H1 (cell line): ENCODE measurements at regions not wholly inside any gene's neighbourhood (a gene's known extent, or its start where the extent isn't known, plus 50 kb on each side); places are given as distances from the start of the nearest gene placed in this dataset.

Source experiments
- CTCF ChIA-PET: fragments of 300-600 bp; sonication (Branson Sonifier 250); formaldehyde crosslinking; loops from one replicate; lab custom pipeline; 2021; ENCODE audit not compliant: partially characterized antibody; lab: Charles Lee
- POLR2A ChIA-PET: fragments of 300-600 bp; sonication (Branson Sonifier 250); formaldehyde crosslinking; loops from one replicate; lab custom pipeline; 2021; ENCODE audit warnings: inconsistent platforms; ENCODE audit not compliant: partially characterized antibody; lab: Charles Lee
- DNase-seq, 2 experiments: peaks; one replicate each; pipeline versions ENCODE4 v3.0.0 to v3.0.0-alpha.2; 2010 to 2022; ENCODE audit warnings: low spot score in 2 of 2, low read depth in 1 of 2, mixed read lengths in 1 of 2
- FAIRE-seq: peaks from 2 replicates; lab custom pipeline; 2011; peaks lifted over from hg19 to GRCh38; lab: Jason Lieb, UNC
- H2AFZ ChIP-seq: 2 replicates; pipeline ENCODE4 v1.8.1; 2012; ENCODE audit warnings: low read length, inconsistent platforms
- H2AK5ac ChIP-seq: 2 replicates; pipeline ENCODE4 v1.6.1; 2013; ENCODE audit warnings: low read depth, low read length
- H2BK120ac ChIP-seq: replicated peaks from 2 replicates; pipeline ENCODE3; 2013; ENCODE audit warnings: low read depth, low read length, inconsistent platforms
- H2BK12ac ChIP-seq: 2 replicates; pipeline ENCODE4 v1.6.1; 2013; ENCODE audit warnings: low read depth, low read length
- H2BK15ac ChIP-seq: 2 replicates; pipeline ENCODE4 v1.6.1; 2013; ENCODE audit warnings: low read length
- H2BK20ac ChIP-seq: 2 replicates; pipeline ENCODE4 v1.6.1; 2013; ENCODE audit warnings: low read length
- H2BK5ac ChIP-seq: 2 replicates; pipeline ENCODE4 v1.6.1; 2013; ENCODE audit warnings: low read depth, low read length
- H3K14ac ChIP-seq: 2 replicates; pipeline ENCODE4 v1.6.1; 2013; ENCODE audit warnings: inconsistent platforms; ENCODE audit not compliant: insufficient read length
- H3K18ac ChIP-seq: 2 replicates; pipeline ENCODE4 v1.6.1; 2013; ENCODE audit warnings: low read length; ENCODE audit errors: extremely low read depth
- H3K23ac ChIP-seq: 2 replicates; pipeline ENCODE4 v1.6.1; 2013; ENCODE audit warnings: inconsistent platforms; ENCODE audit not compliant: insufficient read length
- H3K23me2 ChIP-seq: 2 replicates; pipeline ENCODE4 v1.6.1; 2013; ENCODE audit warnings: low read depth, low read length
- H3K27ac ChIP-seq: 2 replicates; pipeline ENCODE4 v1.6.1; 2011; ENCODE audit warnings: low read depth, low read length, inconsistent platforms
- H3K27me3 ChIP-seq, 4 experiments: replicated peaks in 1 of 4; 1 replicate in 1 of 4; 2 replicates in 3 of 4; pipeline versions ENCODE4 v1.6.1 to v1.8.1; 2011 to 2013; ENCODE audit warnings: low read length in 3 of 4, mild to moderate bottlenecking in 3 of 4, inconsistent platforms in 2 of 4, mixed read lengths in 2 of 4, moderate library complexity in 1 of 4; ENCODE audit not compliant: control insufficient read depth in 3 of 4, insufficient read depth in 3 of 4; ENCODE audit errors: extremely low read depth in 1 of 4
- H3K36me3 ChIP-seq, 4 experiments: 2 replicates each; pipeline versions ENCODE4 v1.6.1 to v1.8.1; 2011 to 2013; ENCODE audit warnings: mild to moderate bottlenecking in 4 of 4, low read length in 3 of 4, moderate library complexity in 2 of 4, control low read depth in 1 of 4, inconsistent platforms in 1 of 4; ENCODE audit not compliant: insufficient read depth in 4 of 4, control insufficient read depth in 2 of 4
- H3K4ac ChIP-seq: replicated peaks from 2 replicates; pipeline ENCODE3; 2013; ENCODE audit warnings: low read length, low read depth, mixed read lengths, inconsistent platforms; ENCODE audit not compliant: insufficient read length
- H3K4me1 ChIP-seq, 4 experiments: replicated peaks in 1 of 4; 1 replicate in 1 of 4; 2 replicates in 3 of 4; pipeline versions ENCODE4 v1.6.1 to v1.8.1; 2011 to 2013; ENCODE audit warnings: low read length in 3 of 4, inconsistent platforms in 2 of 4, mixed read lengths in 1 of 4; ENCODE audit not compliant: insufficient read depth in 4 of 4, control insufficient read depth in 3 of 4
- H3K4me2 ChIP-seq, 2 experiments: 2 replicates each; pipeline versions ENCODE4 v1.6.1 to v1.8.1; 2011 to 2013; ENCODE audit warnings: low read depth in 2 of 2, low read length in 2 of 2, control low read depth in 1 of 2, inconsistent platforms in 1 of 2, mild to moderate bottlenecking in 1 of 2; ENCODE audit not compliant: insufficient read depth in 1 of 2
- H3K4me3 ChIP-seq, 4 experiments: fragments of 200-600, 300-600 bp in 1 of 4; sonication (generic), shearing (Covaris generic), sonication (Bioruptor Twin) in 1 of 4; 2 replicates each; pipeline versions ENCODE4 v1.5.1 to v1.8.1; 2011 to 2016; ENCODE audit warnings: low read length in 4 of 4, low read depth in 3 of 4, control low read depth in 2 of 4, inconsistent platforms in 2 of 4, mild to moderate bottlenecking in 2 of 4, mixed read lengths in 1 of 4, moderate library complexity in 1 of 4; ENCODE audit not compliant: insufficient read depth in 2 of 4; ENCODE audit errors: extremely low read depth in 1 of 4
- H3K56ac ChIP-seq: replicated peaks from 2 replicates; pipeline ENCODE3; 2013; ENCODE audit warnings: low read depth, mild to moderate bottlenecking, mixed read lengths, low read length, inconsistent platforms; ENCODE audit not compliant: insufficient read length
- H3K79me1 ChIP-seq: 2 replicates; pipeline ENCODE4 v1.6.1; 2013; ENCODE audit warnings: low read depth, low read length, control low read depth
- H3K79me2 ChIP-seq, 2 experiments: 2 replicates each; pipeline versions ENCODE4 v1.6.1 to v1.8.1; 2012 to 2013; ENCODE audit warnings: low read length in 2 of 2, mild to moderate bottlenecking in 2 of 2, inconsistent platforms in 1 of 2; ENCODE audit not compliant: insufficient read depth in 2 of 2, control insufficient read depth in 1 of 2
- H3K9ac ChIP-seq, 4 experiments: replicated peaks in 1 of 4; 1 replicate in 1 of 4; 2 replicates in 3 of 4; pipeline versions ENCODE4 v1.6.1 to v1.8.1; 2011 to 2013; ENCODE audit warnings: low read depth in 3 of 4, low read length in 3 of 4, control low read depth in 2 of 4, mild to moderate bottlenecking in 2 of 4, moderate library complexity in 2 of 4, inconsistent platforms in 1 of 4; ENCODE audit errors: extremely low read depth in 1 of 4
- H3K9me3 ChIP-seq, 2 experiments: 2 replicates each; pipeline versions ENCODE4 v1.6.1 to v1.8.1; 2012 to 2013; ENCODE audit warnings: mild to moderate bottlenecking in 2 of 2, moderate library complexity in 2 of 2, control low read depth in 1 of 2, inconsistent platforms in 1 of 2, low read depth in 1 of 2, low read length in 1 of 2, mixed read lengths in 1 of 2; ENCODE audit not compliant: insufficient read depth in 2 of 2
- H4K20me1 ChIP-seq, 2 experiments: replicated peaks in 1 of 2; 2 replicates each; pipeline versions ENCODE3 to v1.8.1; 2011 to 2013; ENCODE audit warnings: inconsistent platforms in 2 of 2, low read length in 2 of 2, mild to moderate bottlenecking in 1 of 2; ENCODE audit not compliant: insufficient read depth in 2 of 2, control insufficient read depth in 1 of 2
- H4K5ac ChIP-seq: 2 replicates; pipeline ENCODE4 v1.6.1; 2013; ENCODE audit warnings: low read length, low read depth, mixed read lengths, inconsistent platforms; ENCODE audit not compliant: insufficient read length
- H4K8ac ChIP-seq: 2 replicates; pipeline ENCODE4 v1.8.0; 2013; ENCODE audit warnings: mild to moderate bottlenecking, moderate library complexity, low read length, inconsistent platforms; ENCODE audit not compliant: insufficient read depth; ENCODE audit errors: extremely low read depth
- H4K91ac ChIP-seq: replicated peaks from 2 replicates; pipeline ENCODE3; 2013; ENCODE audit warnings: low read length, mixed read lengths, inconsistent platforms; ENCODE audit not compliant: insufficient read length
- ATF3 ChIP-seq: IDR thresholded peaks from 2 replicates; pipeline ENCODE4 v1.6.1; 2011; ENCODE audit warnings: low read depth, mild to moderate bottlenecking, low read length; ENCODE audit not compliant: insufficient read depth
- BCL11A ChIP-seq, 2 experiments: IDR thresholded peaks; one replicate each; pipeline ENCODE4 v1.6.1; 2011; ENCODE audit warnings: low read depth in 2 of 2, low read length in 2 of 2, mild to moderate bottlenecking in 2 of 2
- CBX5 ChIP-seq: fragments of 300-800, 300-1000 bp; sonication (generic); IDR thresholded peaks from 2 replicates; pipeline ENCODE4 v1.7.1; 2016; ENCODE audit warnings: antibody characterized with exemption, low read length, low read depth
- CHD2 ChIP-seq: IDR thresholded peaks from 2 replicates; pipeline ENCODE4 v1.6.1; 2012; ENCODE audit warnings: low read length, improper control_type of control experiment
- EGR1 ChIP-seq: IDR thresholded peaks from 2 replicates; pipeline ENCODE4 v1.6.1; 2011; ENCODE audit warnings: low read depth, low read length, borderline replicate concordance
- EZH2 ChIP-seq: fragments of 200-600 bp; sonication (generic); IDR thresholded peaks from 2 replicates; pipeline ENCODE4 v1.7.1; 2012; ENCODE audit warnings: low read depth, mild to moderate bottlenecking, moderate library complexity, low read length, inconsistent platforms; ENCODE audit not compliant: severe bottlenecking
- FOSL1 ChIP-seq: IDR thresholded peaks from 2 replicates; pipeline ENCODE4 v1.6.1; 2011; ENCODE audit warnings: mild to moderate bottlenecking, low read depth, low read length, moderate library complexity; ENCODE audit not compliant: insufficient read depth
- PHF8 ChIP-seq: fragments of 200-600 bp; sonication (generic); conservative IDR thresholded peaks from 2 replicates; pipeline ENCODE4 v1.7.1; 2012; ENCODE audit warnings: low read depth, mild to moderate bottlenecking, inconsistent platforms, low read length, moderate library complexity
- POU5F1 ChIP-seq: IDR thresholded peaks from 2 replicates; pipeline ENCODE4 v1.6.1; 2011; ENCODE audit warnings: low read depth, mild to moderate bottlenecking, low read length, moderate library complexity
- RFX5 ChIP-seq: IDR thresholded peaks from 2 replicates; pipeline ENCODE4 v1.6.1; 2011; ENCODE audit warnings: low read depth, low read length, improper control_type of control experiment, borderline replicate concordance
- SAP30 ChIP-seq: fragments of 300-600 bp; sonication (generic); IDR thresholded peaks from 2 replicates; pipeline ENCODE4 v1.7.1; 2012; ENCODE audit warnings: low read length, moderate library complexity, mild to moderate bottlenecking, inconsistent platforms; ENCODE audit not compliant: insufficient read depth, insufficient replicate concordance
- SIRT6 ChIP-seq: IDR thresholded peaks from one replicate; pipeline ENCODE4 v1.7.1; 2012; ENCODE audit warnings: low read length, inconsistent platforms
- SUZ12 ChIP-seq: fragments of 200-600 bp; sonication (generic); IDR thresholded peaks from 2 replicates; pipeline ENCODE4 v1.6.1; 2012; ENCODE audit warnings: mild to moderate bottlenecking, inconsistent platforms, low read length, moderate library complexity, mixed read lengths
- TAF7 ChIP-seq: optimal IDR thresholded peaks from 2 replicates; pipeline ENCODE3; 2011; ENCODE audit warnings: low read depth, mild to moderate bottlenecking, inconsistent platforms, low read length, moderate library complexity, borderline replicate concordance
- YY1 ChIP-seq: IDR thresholded peaks from 2 replicates; pipeline ENCODE4 v1.6.1; 2011; ENCODE audit warnings: low read depth, mild to moderate bottlenecking, low read length
- WGBS, 2 experiments: shearing (Covaris generic) in 1 of 2; methylation state at CpG; one replicate each; pipeline versions ENCODE4 v1.1.6 to v1.1.7; 2013 to 2015; ENCODE audit warnings: low lambda C conversion rate in 2 of 2, mixed read lengths in 2 of 2, inconsistent platforms in 1 of 2, low coverage in 1 of 2, missing lambda C conversion rate in 1 of 2; ENCODE audit not compliant: insufficient replicate concordance in 2 of 2, insufficient coverage in 1 of 2, insufficient read length in 1 of 2; ENCODE audit errors: extremely low coverage in 1 of 2, missing lambda C conversion rate in 1 of 2; 5-methylcytosine and 5-hydroxymethylcytosine counted together

- Histone ChIP-seq H3K27ac (no peak overlapping the region), H3K23ac (no peak overlapping the region), H3K4me1 (no peaks in the 10 kb centered on the region), H3K23me2 (no peaks in the 10 kb centered on the region), H3K4me2 (no peak overlapping the region), H3K79me2 (no peaks in the 10 kb centered on the region), H2BK120ac (no peak overlapping the region), H3K79me1 (no peaks in the 10 kb centered on the region), H2AFZ (no peak overlapping the region), H2AK5ac (no peak overlapping the region), H3K9ac (no peak overlapping the region), H2BK5ac (no peak overlapping the region), H2BK12ac (no peak overlapping the region), H4K8ac (no peak overlapping the region), H4K20me1 (no peaks in the 10 kb centered on the region), H4K91ac (no peak overlapping the region), H3K36me3 (no peaks in the 10 kb centered on the region), H3K14ac (no peak overlapping the region), H2BK20ac (no peak overlapping the region), H3K9me3 (no peaks in the 10 kb centered on the region), H3K27me3 (no peaks in the 10 kb centered on the region), H2BK15ac (no peak overlapping the region), H3K18ac (no peak overlapping the region), H4K5ac (no peak overlapping the region), H3K4ac (no peak overlapping the region), H3K56ac (no peak overlapping the region), H3K4me3 (no peak overlapping the region)
- CTCF ChIA-PET = no interaction called here
- DNase-seq (no peak), FAIRE-seq (no peak)
- WGBS, 2 experiments = 82% methylated on average over 1 of the region's 1 CpG; no CpG with 5 or more reads in 1 of the 2 experiments
- POLR2A ChIA-PET = no interaction called here
- no peak for TF ChIP-seq PHF8
- TF ChIP-seq CHD2 = no peak
- TF ChIP-seq YY1 = no peak
- TF ChIP-seq BCL11A (IDR thresholded peaks at IDR 0.05; ENCODE audit: low read depth in 2 of 2, low read length in 2 of 2) = no peak
- no peak for TF ChIP-seq EZH2
- TF ChIP-seq ATF3 = no peak
- no peak for TF ChIP-seq TAF7
- no peak for TF ChIP-seq CBX5
- no peak for TF ChIP-seq RFX5
- TF ChIP-seq EGR1 = no peak
- no peak for TF ChIP-seq POU5F1
- no peak for TF ChIP-seq SAP30
- TF ChIP-seq SUZ12 = no peak
- TF ChIP-seq SIRT6 = no peak
- no peak for TF ChIP-seq FOSL1
Measured at GRCh38 chr10:9234191-9234590, 1179.7 kb downstream of the GATA3 start.
